HCEC 1CT (cell line): ENCODE measurements at regions not wholly inside any gene's neighbourhood (a gene's known extent, or its start where the extent isn't known, plus 50 kb on each side); places are given as distances from the start of the nearest gene placed in this dataset.
"Not testable (repeated sequence)": the region's sequence is repeated elsewhere in the genome, so short reads cannot be mapped to it uniquely, and the experiment has no call there.

Experiments
- DNase-seq: peaks from one replicate; pipeline ENCODE4 v3.0.0-alpha.2; 2017

- no peak for DNase-seq
Measured at GRCh38 chr11:69869311-69869939, 50.2 kb upstream of the FGF3 start.

GRCh38 chr11:69870766-69871165, 51.5 kb upstream of the FGF3 start:
- no peak for DNase-seq

GRCh38 chr11:69873166-69874077, 54.2 kb upstream of the FGF3 start:
- DNase-seq = no peak

GRCh38 chr11:69874178-69874983, 55.2 kb upstream of the FGF3 start:
- no peak for DNase-seq

- no peak for DNase-seq
Measured at GRCh38 chr11:69874984-69875624, 55.9 kb upstream of the FGF3 start.

GRCh38 chr11:69876013-69876412, 56.8 kb upstream of the FGF3 start:
- DNase-seq = no peak

- no peak for DNase-seq
Measured at GRCh38 chr11:69877235-69877634, 58.0 kb upstream of the FGF3 start.

GRCh38 chr11:69877704-69878103, 58.5 kb upstream of the FGF3 start:
- DNase-seq = not testable (repeated sequence)

- no peak for DNase-seq
Measured at GRCh38 chr11:69878144-69878883, 59.1 kb upstream of the FGF3 start.

GRCh38 chr11:69878927-69879728, 59.9 kb upstream of the FGF3 start:
- no peak for DNase-seq

- DNase-seq = no peak
Measured at GRCh38 chr11:69879729-69880005, 60.5 kb upstream of the FGF3 start.

GRCh38 chr11:69880041-69880825, 61.0 kb upstream of the FGF3 start:
- no peak for DNase-seq

- no peak for DNase-seq
Measured at GRCh38 chr11:69880826-69881445, 61.7 kb upstream of the FGF3 start.

- DNase-seq = no peak
Measured at GRCh38 chr11:69881467-69882269, 62.5 kb upstream of the FGF3 start.

- no peak for DNase-seq
Measured at GRCh38 chr11:69882270-69882608, 63.0 kb upstream of the FGF3 start.

- DNase-seq = no peak
Measured at GRCh38 chr11:69883292-69884255, 64.4 kb upstream of the FGF3 start.

- DNase-seq = no peak
Measured at GRCh38 chr11:69884286-69884685, 65.1 kb upstream of the FGF3 start.

GRCh38 chr11:69884751-69885150, 65.5 kb upstream of the FGF3 start:
- no peak for DNase-seq
